Ascending aorta (tissue), 2 donors: ENCODE measurements at regions not wholly inside any gene's neighbourhood (a gene's known extent, or its start where the extent isn't known, plus 50 kb on each side); places are given as distances from the start of the nearest gene placed in this dataset.

Experiments
- DNase-seq, 2 donors: peaks; one replicate each; pipeline ENCODE4 v3.0.0-alpha.2; 2019; ENCODE audit warnings: low spot score in 2 of 2
- H3K27ac ChIP-seq, 2 donors: fragments of 200-600 bp; sonication (generic); one replicate each; pipeline ENCODE4 v1.5.1; 2016 to 2017; ENCODE audit warnings: mild to moderate bottlenecking in 1 of 2
- H3K27me3 ChIP-seq: fragments of 200-600 bp; sonication (generic); one replicate; pipeline ENCODE4 v1.5.1; 2017
- H3K36me3 ChIP-seq, 2 donors: fragments of 200-600 bp; sonication (generic); one replicate each; pipeline ENCODE4 v1.5.1; 2016
- H3K4me1 ChIP-seq, 2 donors: fragments of 200-600 bp; sonication (generic); one replicate each; pipeline ENCODE4 v1.5.1; 2016 to 2017; ENCODE audit warnings: mild to moderate bottlenecking in 1 of 2
- H3K4me3 ChIP-seq, 2 donors: fragments of 200-600 bp; sonication (generic); one replicate each; pipeline ENCODE4 v1.5.1; 2016 to 2017; ENCODE audit warnings: mild to moderate bottlenecking in 1 of 2
- H3K9me3 ChIP-seq, 2 donors: fragments of 200-600 bp; sonication (generic); one replicate each; pipeline ENCODE4 v1.5.1; 2016
- CTCF ChIP-seq, 3 experiments: fragments of 200-600 bp in 2 of 3; fragments of 450-650 bp in 1 of 3; sonication (generic) in 2 of 3; IDR thresholded peaks; one replicate each; pipeline ENCODE4 v1.5.1; 2016 to 2019; ENCODE audit warnings: antibody characterized with exemption in 3 of 3, mild to moderate bottlenecking in 1 of 3, moderate library complexity in 1 of 3
- intact Hi-C: fragments of 100-400 bp; cut with DNase I; formaldehyde crosslinking; loops from one replicate; pipeline ENCODE4 v1.15.1; 2023

DNA sequence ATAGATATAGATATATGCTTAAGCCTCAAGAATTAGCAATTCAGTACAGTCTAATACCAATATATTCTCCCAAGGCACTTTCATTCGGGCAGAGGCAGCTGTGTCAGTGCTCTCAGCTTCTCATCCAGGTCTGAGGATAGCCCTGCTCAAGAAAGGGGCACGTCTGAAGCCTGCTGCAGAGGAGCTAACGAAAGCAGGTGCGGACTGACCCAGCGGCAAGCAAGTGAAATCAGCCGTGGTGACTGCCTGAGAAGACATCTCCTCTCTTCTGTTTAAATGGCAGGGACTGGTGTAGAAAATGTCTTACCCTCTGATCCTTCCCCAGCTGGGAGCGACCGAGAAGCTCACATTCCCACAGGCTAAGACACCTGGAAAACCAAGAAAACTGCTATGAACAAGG is 468.6 kb downstream of the BRD1 start:
- no peaks in the 10 kb centered on the region for H3K9me3 ChIP-seq
- no peak overlapping the region for H3K27ac ChIP-seq
- TF ChIP-seq CTCF (IDR thresholded peaks at IDR 0.05) = no peak
- intact Hi-C loops = no loop called here
- DNase-seq = no peak
- H3K4me1 ChIP-seq = no peaks in the 10 kb centered on the region
- H3K27me3 ChIP-seq = no peaks in the 10 kb centered on the region
- H3K36me3 ChIP-seq = no peaks in the 10 kb centered on the region
- H3K4me3 ChIP-seq = no peak overlapping the region

- H3K27me3 ChIP-seq = no peaks in the 10 kb centered on the region
- no peaks in the 10 kb centered on the region for H3K4me1 ChIP-seq
- H3K4me3 ChIP-seq = no peak overlapping the region
- H3K9me3 ChIP-seq = no peaks in the 10 kb centered on the region
- intact Hi-C loops = no loop called here
- TF ChIP-seq CTCF (IDR thresholded peaks at IDR 0.05) = no peak
- no peak overlapping the region for H3K27ac ChIP-seq
- no peaks in the 10 kb centered on the region for H3K36me3 ChIP-seq
- DNase-seq = no peak
Observed at GRCh38 chr22:49357661-49358440, 469.8 kb downstream of the BRD1 start.

GRCh38 chr22:49356428-49356827 is 471.2 kb downstream of the BRD1 start:
- Histone ChIP-seq H3K27me3 (no peaks in the 10 kb centered on the region), H3K9me3 (no peaks in the 10 kb centered on the region), H3K36me3 (no peaks in the 10 kb centered on the region), H3K4me1 (no peaks in the 10 kb centered on the region), H3K4me3 (no peak overlapping the region), H3K27ac (no peak overlapping the region)
- no peak for TF ChIP-seq CTCF (IDR thresholded peaks at IDR 0.05)
- intact Hi-C loops = no loop called here
- no peak for DNase-seq

DNA sequence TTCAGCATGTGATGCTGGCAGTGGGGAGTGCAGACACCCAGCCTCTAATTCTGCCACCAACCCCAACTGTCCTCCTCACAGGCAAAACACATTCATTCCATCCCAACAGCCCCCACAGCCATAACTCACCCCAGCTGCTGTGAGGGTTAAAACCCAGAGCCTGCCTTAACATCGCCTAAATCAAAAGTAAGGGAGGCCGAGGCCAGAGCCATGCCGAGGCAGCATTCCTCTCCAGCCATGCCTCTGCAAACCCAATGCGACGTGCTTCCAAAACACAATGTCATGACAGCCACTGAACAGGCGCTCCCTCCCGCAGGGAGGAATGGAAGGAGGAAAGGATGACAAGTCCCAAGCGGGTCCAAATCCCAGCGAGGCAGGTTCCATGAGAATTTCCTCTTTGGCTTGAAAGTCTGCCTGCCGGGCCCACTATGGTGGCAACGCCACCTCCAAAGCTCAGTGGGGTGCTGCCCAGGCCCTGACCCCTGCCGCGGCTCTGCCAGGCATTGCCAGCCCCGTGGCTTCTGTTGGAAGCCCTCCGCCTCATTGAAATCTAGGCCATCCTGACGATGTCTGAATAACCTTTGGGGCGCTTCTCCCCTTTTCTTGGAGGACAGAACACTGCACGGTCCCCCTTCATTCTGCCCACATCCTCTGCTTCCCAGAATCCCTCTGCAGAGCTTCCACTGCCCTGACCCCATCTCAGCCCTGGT is 472.3 kb downstream of the BRD1 start:
- H3K36me3 ChIP-seq = no peaks in the 10 kb centered on the region
- DNase-seq = peak in 1 of 2 donors; percentile 27
- no peak overlapping the region for H3K27ac ChIP-seq
- TF ChIP-seq CTCF (IDR thresholded peaks at IDR 0.05) = no peak
- H3K4me1 ChIP-seq = no peaks in the 10 kb centered on the region
- intact Hi-C loops = no loop called here
- H3K9me3 ChIP-seq = no peaks in the 10 kb centered on the region
- no peak overlapping the region for H3K4me3 ChIP-seq
- no peaks in the 10 kb centered on the region for H3K27me3 ChIP-seq

DNA sequence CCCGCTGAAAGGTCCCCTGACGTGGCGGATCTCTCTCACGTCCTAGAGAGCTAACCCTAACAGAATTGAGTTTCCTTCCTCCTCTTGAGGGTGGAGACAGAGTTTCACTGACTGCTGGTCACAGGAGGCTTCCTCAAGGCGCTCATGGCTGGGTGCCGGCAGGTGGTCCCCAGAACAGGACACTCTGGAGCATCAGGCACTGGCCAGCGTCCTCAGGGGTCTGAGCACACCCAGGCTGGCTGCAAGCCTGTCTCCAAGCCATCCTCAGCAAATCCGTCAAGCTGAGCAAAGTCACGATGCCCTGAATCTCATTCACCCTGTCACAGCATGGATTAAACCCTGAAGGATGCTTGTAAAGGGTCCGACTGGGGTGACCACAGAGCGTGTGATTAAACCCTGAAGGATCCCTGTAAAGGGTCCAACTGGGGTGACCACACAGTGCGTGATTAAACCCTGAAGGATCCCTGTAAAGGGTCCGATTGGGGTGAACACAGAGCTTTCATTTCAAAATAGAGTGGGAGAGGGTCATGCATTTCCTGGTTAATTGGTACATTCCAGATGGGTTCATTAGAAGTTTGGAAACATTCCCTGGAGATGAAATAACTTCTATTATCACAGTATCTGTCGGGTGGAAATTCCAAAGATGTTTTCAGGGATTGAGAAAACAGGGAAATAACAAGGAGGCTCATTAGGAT is 473.0 kb downstream of the BRD1 start:
- H3K36me3 ChIP-seq = no peaks in the 10 kb centered on the region
- intact Hi-C loops = no loop called here
- H3K9me3 ChIP-seq = no peaks in the 10 kb centered on the region
- H3K4me3 ChIP-seq = no peak overlapping the region
- DNase-seq = peak in 1 of 2 donors; percentile 38
- H3K27ac ChIP-seq = no peak overlapping the region
- H3K27me3 ChIP-seq = no peaks in the 10 kb centered on the region
- H3K4me1 ChIP-seq = no peaks in the 10 kb centered on the region
- TF ChIP-seq CTCF (IDR thresholded peaks at IDR 0.05) = no peak
